ENCODE measurements at regions not wholly inside any gene's neighbourhood (a gene's known extent, or its start where the extent isn't known, plus 50 kb on each side); places are given as distances from the start of the nearest gene placed in this dataset.

DNA sequence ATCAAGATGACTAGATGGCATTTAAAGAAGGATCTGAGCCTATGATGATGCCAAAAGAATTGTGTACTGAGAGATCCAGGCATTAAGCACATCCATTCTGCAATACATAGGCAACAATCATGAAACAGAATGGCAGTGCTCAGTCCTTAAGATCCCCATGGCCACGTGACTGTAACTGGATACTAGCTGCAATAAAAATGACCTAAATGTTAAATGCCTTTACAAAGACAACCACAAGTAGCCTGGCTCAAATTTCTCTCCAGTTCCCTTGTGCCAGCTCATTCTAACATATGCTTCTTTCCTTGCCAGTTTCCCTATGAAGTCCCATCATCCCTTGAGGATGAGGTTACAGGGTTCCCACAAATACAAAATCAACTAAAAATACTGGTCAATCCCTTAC, 148.3 kb upstream of the GHR start:
- Histone ChIP-seq H3F3A (ENCODE audit: low read depth) (no peaks in the 10 kb centered on the region), H3K36me3 (no peaks in the 10 kb centered on the region), H3K4me2 (no peak overlapping the region), H3K4me1 (peaks cover 10% of the 10 kb centered on the region), H3K27ac (no peak overlapping the region), H3K9ac (no peak overlapping the region), H3K9me3 (ENCODE audit: low read depth) (no peaks in the 10 kb centered on the region), H2AFZ (replicated peaks) (no peak overlapping the region), H4K20me1 (ENCODE audit: low read depth) (no peaks in the 10 kb centered on the region), H3K4me3 (no peak overlapping the region), H3K27me3 (no peaks in the 10 kb centered on the region), H3K79me2 (ENCODE audit: low read depth) (no peaks in the 10 kb centered on the region)
- TF ChIP-seq CTCF (IDR thresholded peaks at IDR 0.05) = no peak
- no peak for TF ChIP-seq EZH2 (IDR thresholded peaks at IDR 0.05)
- TF ChIP-seq EZH2phosphoT487 (IDR thresholded peaks at IDR 0.05) = no peak
- H3K27me3 Mint-ChIP-seq (ENCODE audit: insufficient read depth, low read depth) = peaks cover 2% of the 10 kb centered on the region
- peaks cover 6% of the 10 kb centered on the region for H3K4me1 Mint-ChIP-seq
- no peak overlapping the region for H3K27ac Mint-ChIP-seq
- H3K36me3 Mint-ChIP-seq = no peaks in the 10 kb centered on the region
- H3K9me3 Mint-ChIP-seq = no peaks in the 10 kb centered on the region
- no peak overlapping the region for H3K4me3 Mint-ChIP-seq
- DNase-seq (ENCODE audit: low spot score) = no peak

- no peaks in the 10 kb centered on the region for H3K4me1 ChIP-seq
- no peak overlapping the region for H3K4me3 Mint-ChIP-seq
- H3K36me3 ChIP-seq = no peaks in the 10 kb centered on the region
- H3K4me3 ChIP-seq = no peak overlapping the region
- no peaks in the 10 kb centered on the region for H4K20me1 ChIP-seq (ENCODE audit: low read depth)
- H3K36me3 Mint-ChIP-seq = no peaks in the 10 kb centered on the region
- no peak overlapping the region for H3K27ac ChIP-seq
- H3K4me1 Mint-ChIP-seq = peaks cover 6% of the 10 kb centered on the region
- H3F3A ChIP-seq (ENCODE audit: low read depth) = no peaks in the 10 kb centered on the region
- H2AFZ ChIP-seq (replicated peaks) = no peak overlapping the region
- no peak overlapping the region for H3K4me2 ChIP-seq
- H3K9me3 Mint-ChIP-seq = no peaks in the 10 kb centered on the region
- H3K9me3 ChIP-seq (ENCODE audit: low read depth) = no peaks in the 10 kb centered on the region
- TF ChIP-seq EZH2 (IDR thresholded peaks at IDR 0.05) (no peak), CTCF (IDR thresholded peaks at IDR 0.05) (no peak), EZH2phosphoT487 (IDR thresholded peaks at IDR 0.05) (no peak)
- H3K27me3 ChIP-seq = no peaks in the 10 kb centered on the region
- no peak for DNase-seq (ENCODE audit: low spot score)
- H3K79me2 ChIP-seq (ENCODE audit: low read depth) = no peaks in the 10 kb centered on the region
- H3K9ac ChIP-seq = no peak overlapping the region
- no peak overlapping the region for H3K27ac Mint-ChIP-seq
- no peaks in the 10 kb centered on the region for H3K27me3 Mint-ChIP-seq (ENCODE audit: insufficient read depth, low read depth)
Observed at GRCh38 chr5:42277293-42277692, 145.9 kb upstream of the GHR start.

DNA sequence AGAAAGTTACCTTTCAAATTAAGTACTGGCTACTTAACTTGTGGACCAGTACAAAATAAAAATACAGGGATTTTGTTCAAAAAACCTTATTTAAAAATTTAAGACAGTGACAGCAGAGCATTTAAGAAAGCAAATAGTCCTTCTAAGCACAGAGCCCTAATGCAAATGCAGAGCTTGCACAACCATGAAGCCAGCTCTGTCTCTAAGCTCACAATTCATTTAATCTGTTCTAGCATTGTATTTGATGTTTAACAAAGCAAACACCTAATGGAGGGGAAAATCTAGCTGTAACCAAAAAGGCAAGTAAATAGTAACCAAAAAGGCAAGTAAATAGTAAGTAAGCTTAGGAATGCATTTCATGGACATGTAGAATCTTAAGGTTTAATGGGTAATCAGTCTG, 138.7 kb upstream of the GHR start:
- Histone ChIP-seq H3K36me3 (no peaks in the 10 kb centered on the region), H2AFZ (replicated peaks) (no peak overlapping the region), H3K4me1 (peaks cover 19% of the 10 kb centered on the region), H3K4me3 (no peak overlapping the region), H3F3A (ENCODE audit: low read depth) (no peaks in the 10 kb centered on the region), H3K79me2 (ENCODE audit: low read depth) (no peaks in the 10 kb centered on the region), H3K27ac (peak overlapping the region; percentile 70), H3K27me3 (no peaks in the 10 kb centered on the region), H4K20me1 (ENCODE audit: low read depth) (no peaks in the 10 kb centered on the region), H3K9me3 (ENCODE audit: low read depth) (no peaks in the 10 kb centered on the region), H3K9ac (no peak overlapping the region), H3K4me2 (peak overlapping the region; percentile 56)
- no peaks in the 10 kb centered on the region for H3K36me3 Mint-ChIP-seq
- no peak overlapping the region for H3K27ac Mint-ChIP-seq
- peak; percentile 31 for DNase-seq (ENCODE audit: low spot score)
- no peaks in the 10 kb centered on the region for H3K9me3 Mint-ChIP-seq
- H3K4me1 Mint-ChIP-seq = peaks cover 13% of the 10 kb centered on the region
- H3K4me3 Mint-ChIP-seq = no peak overlapping the region
- no peak for TF ChIP-seq EZH2phosphoT487 (IDR thresholded peaks at IDR 0.05)
- no peak for TF ChIP-seq EZH2 (IDR thresholded peaks at IDR 0.05)
- no peaks in the 10 kb centered on the region for H3K27me3 Mint-ChIP-seq (ENCODE audit: insufficient read depth, low read depth)

- peak overlapping the region; percentile 46 for H3K27ac Mint-ChIP-seq
- Histone ChIP-seq H4K20me1 (ENCODE audit: low read depth) (no peaks in the 10 kb centered on the region), H2AFZ (replicated peaks) (no peak overlapping the region), H3F3A (ENCODE audit: low read depth) (no peaks in the 10 kb centered on the region), H3K4me3 (no peak overlapping the region), H3K36me3 (no peaks in the 10 kb centered on the region), H3K9me3 (ENCODE audit: low read depth) (no peaks in the 10 kb centered on the region), H3K9ac (no peak overlapping the region), H3K27me3 (no peaks in the 10 kb centered on the region), H3K4me2 (peak overlapping the region; percentile 56), H3K79me2 (ENCODE audit: low read depth) (no peaks in the 10 kb centered on the region), H3K4me1 (peaks cover 19% of the 10 kb centered on the region), H3K27ac (no peak overlapping the region)
- TF ChIP-seq CTCF (IDR thresholded peaks at IDR 0.05) = no peak
- no peak for TF ChIP-seq EZH2phosphoT487 (IDR thresholded peaks at IDR 0.05)
- no peak for TF ChIP-seq EZH2 (IDR thresholded peaks at IDR 0.05)
- H3K4me1 Mint-ChIP-seq = peaks cover 13% of the 10 kb centered on the region
- no peak for DNase-seq (ENCODE audit: low spot score)
- no peaks in the 10 kb centered on the region for H3K27me3 Mint-ChIP-seq (ENCODE audit: insufficient read depth, low read depth)
- H3K36me3 Mint-ChIP-seq = no peaks in the 10 kb centered on the region
- no peak overlapping the region for H3K4me3 Mint-ChIP-seq
- H3K9me3 Mint-ChIP-seq = no peaks in the 10 kb centered on the region
Observed at GRCh38 chr5:42285230-42285629, 138.0 kb upstream of the GHR start.
